Testis (tissue), 2 donors: ENCODE measurements at regions not wholly inside any gene's neighbourhood (a gene's known extent, or its start where the extent isn't known, plus 50 kb on each side); places are given as distances from the start of the nearest gene placed in this dataset.

Experiments
- DNase-seq: peaks from one replicate; pipeline ENCODE4 v3.0.0-alpha.2; 2019
- H3K27ac ChIP-seq, 2 donors: fragments of 200-600 bp; sonication (generic); one replicate each; pipeline ENCODE4 v1.5.1; 2019
- H3K27me3 ChIP-seq: fragments of 200-600 bp; sonication (generic); one replicate; pipeline ENCODE4 v1.5.1; 2019
- H3K36me3 ChIP-seq: fragments of 200-600 bp; sonication (generic); one replicate; pipeline ENCODE4 v1.5.1; 2017; ENCODE audit warnings: low read depth; ENCODE audit errors: missing control alignments
- H3K4me1 ChIP-seq: fragments of 200-600 bp; sonication (generic); one replicate; pipeline ENCODE4 v1.5.1; 2019
- H3K4me3 ChIP-seq, 2 donors: fragments of 200-600 bp; sonication (generic); one replicate each; pipeline ENCODE4 v1.5.1; 2017 to 2019
- H3K9me3 ChIP-seq: fragments of 200-600 bp; sonication (generic); one replicate; pipeline ENCODE4 v1.5.1; 2017
- POLR2A ChIP-seq: fragments of 450-650 bp; IDR thresholded peaks from one replicate; pipeline ENCODE4 v1.6.1; 2017; ENCODE audit warnings: antibody characterized with exemption, mild to moderate bottlenecking, moderate library complexity
- WGBS, 2 donors: methylation state at CpG; one replicate each; pipeline ENCODE4 v1.1.5; 2018; 5-methylcytosine and 5-hydroxymethylcytosine counted together
- intact Hi-C: fragments of 100-400 bp; cut with DNase I; formaldehyde crosslinking; loops from one replicate; pipeline ENCODE4 v1.15.1; 2023; ENCODE audit warnings: low total_unique reads
- TF ChIP-seq, protein P1 (sequence below), 3 experiments: fragments of 450-650 bp in 2 of 3; fragments of 200-600 bp in 1 of 3; sonication (generic) in 1 of 3; IDR thresholded peaks; one replicate each; pipeline ENCODE4 v1.5.1; 2016 to 2019; ENCODE audit warnings: antibody characterized with exemption in 3 of 3, mild to moderate bottlenecking in 2 of 3, moderate library complexity in 1 of 3

GRCh38 chr2:8403876-8404275 lies 278.0 kb upstream of the ID2 start:
- WGBS, 2 donors: 67 to 86% methylated on average over 6 of the region's 6 CpGs
- intact Hi-C loops: no loop called here
- Histone ChIP-seq H3K4me3 (no peak overlapping the region), H3K9me3 (no peaks in the 10 kb centered on the region), H3K27me3 (no peaks in the 10 kb centered on the region), H3K27ac (no peak overlapping the region), H3K36me3 (no peaks in the 10 kb centered on the region), H3K4me1 (no peaks in the 10 kb centered on the region)
- TF ChIP-seq, protein P1, sequence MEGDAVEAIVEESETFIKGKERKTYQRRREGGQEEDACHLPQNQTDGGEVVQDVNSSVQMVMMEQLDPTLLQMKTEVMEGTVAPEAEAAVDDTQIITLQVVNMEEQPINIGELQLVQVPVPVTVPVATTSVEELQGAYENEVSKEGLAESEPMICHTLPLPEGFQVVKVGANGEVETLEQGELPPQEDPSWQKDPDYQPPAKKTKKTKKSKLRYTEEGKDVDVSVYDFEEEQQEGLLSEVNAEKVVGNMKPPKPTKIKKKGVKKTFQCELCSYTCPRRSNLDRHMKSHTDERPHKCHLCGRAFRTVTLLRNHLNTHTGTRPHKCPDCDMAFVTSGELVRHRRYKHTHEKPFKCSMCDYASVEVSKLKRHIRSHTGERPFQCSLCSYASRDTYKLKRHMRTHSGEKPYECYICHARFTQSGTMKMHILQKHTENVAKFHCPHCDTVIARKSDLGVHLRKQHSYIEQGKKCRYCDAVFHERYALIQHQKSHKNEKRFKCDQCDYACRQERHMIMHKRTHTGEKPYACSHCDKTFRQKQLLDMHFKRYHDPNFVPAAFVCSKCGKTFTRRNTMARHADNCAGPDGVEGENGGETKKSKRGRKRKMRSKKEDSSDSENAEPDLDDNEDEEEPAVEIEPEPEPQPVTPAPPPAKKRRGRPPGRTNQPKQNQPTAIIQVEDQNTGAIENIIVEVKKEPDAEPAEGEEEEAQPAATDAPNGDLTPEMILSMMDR (IDR thresholded peaks at IDR 0.05): no peak
- TF ChIP-seq POLR2A: no peak
- DNase-seq: no peak

GRCh38 chr2:8405334-8405733 lies 276.5 kb upstream of the ID2 start:
- Histone ChIP-seq H3K36me3 (no peaks in the 10 kb centered on the region), H3K27ac (no peak overlapping the region), H3K27me3 (no peaks in the 10 kb centered on the region), H3K4me1 (no peaks in the 10 kb centered on the region), H3K9me3 (no peaks in the 10 kb centered on the region), H3K4me3 (no peak overlapping the region)
- TF ChIP-seq, protein P1 (IDR thresholded peaks at IDR 0.05): no peak
- no peak for TF ChIP-seq POLR2A
- 90 to 93% methylated on average over 3 of the region's 3 CpGs for WGBS, 2 donors
- no peak for DNase-seq
- intact Hi-C loops: no loop called here

DNA sequence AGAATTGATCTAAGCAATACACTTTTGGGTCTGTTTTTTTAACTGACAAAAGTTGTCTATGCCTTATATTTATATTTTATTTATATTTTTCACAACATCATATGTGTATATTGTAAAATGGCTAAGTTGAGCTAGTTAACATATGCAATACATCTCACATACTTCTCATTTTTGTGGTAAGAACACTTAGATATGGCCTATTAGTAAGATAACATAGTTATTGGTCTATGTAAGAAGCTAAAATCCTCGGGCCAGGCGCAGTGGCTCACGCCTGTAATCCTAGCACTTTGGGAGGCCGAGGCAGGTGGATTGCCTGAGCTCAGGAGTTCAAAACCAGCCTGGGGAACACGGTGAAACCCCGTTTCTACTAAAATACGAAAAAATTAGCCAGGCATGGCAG lies 275.6 kb upstream of the ID2 start:
- Histone ChIP-seq H3K27me3 (no peaks in the 10 kb centered on the region), H3K36me3 (no peaks in the 10 kb centered on the region), H3K4me1 (no peaks in the 10 kb centered on the region), H3K9me3 (no peaks in the 10 kb centered on the region), H3K4me3 (no peak overlapping the region), H3K27ac (no peak overlapping the region)
- 78 to 82% methylated on average over 7 of the region's 7 CpGs for WGBS, 2 donors
- intact Hi-C loops: no loop called here
- no peak for TF ChIP-seq POLR2A
- no peak for DNase-seq

- TF ChIP-seq, protein P1 (IDR thresholded peaks at IDR 0.05): no peak
- TF ChIP-seq POLR2A: no peak
- WGBS, 2 donors: 94 to 96% methylated on average over 3 of the region's 3 CpGs
- H3K4me1 ChIP-seq: no peaks in the 10 kb centered on the region
- no peaks in the 10 kb centered on the region for H3K27me3 ChIP-seq
- no peak overlapping the region for H3K4me3 ChIP-seq
- no peaks in the 10 kb centered on the region for H3K9me3 ChIP-seq
- no peak overlapping the region for H3K27ac ChIP-seq
- H3K36me3 ChIP-seq: no peaks in the 10 kb centered on the region
- DNase-seq: no peak
- intact Hi-C loops: no loop called here
Measured at GRCh38 chr2:8407332-8407731, 274.5 kb upstream of the ID2 start.

- no peak for TF ChIP-seq POLR2A
- TF ChIP-seq, protein P1 (IDR thresholded peaks at IDR 0.05): no peak
- Histone ChIP-seq H3K36me3 (no peaks in the 10 kb centered on the region), H3K27me3 (no peaks in the 10 kb centered on the region), H3K9me3 (no peaks in the 10 kb centered on the region), H3K4me3 (no peak overlapping the region), H3K4me1 (no peaks in the 10 kb centered on the region), H3K27ac (no peak overlapping the region)
- DNase-seq: no peak
- intact Hi-C loops: no loop called here
- 82 to 88% methylated on average over 8 of the region's 8 CpGs for WGBS, 2 donors
Measured at GRCh38 chr2:8408560-8409460, 273.0 kb upstream of the ID2 start.
